Fibroblast of villous mesenchyme (primary cell): ENCODE measurements at regions not wholly inside any gene's neighbourhood (a gene's known extent, or its start where the extent isn't known, plus 50 kb on each side); places are given as distances from the start of the nearest gene placed in this dataset.

ENCODE experiments used
- DNase-seq: peaks from one replicate; pipeline ENCODE4 v3.0.0-alpha.2; 2010; ENCODE audit warnings: low read depth
- H3K4me3 ChIP-seq: 2 replicates; pipeline ENCODE4 v1.5.1; 2011; ENCODE audit warnings: low read depth, mild to moderate bottlenecking, low read length
- TF ChIP-seq, protein P1 (sequence below): IDR thresholded peaks from 2 replicates; pipeline ENCODE4 v1.5.1; 2012; ENCODE audit warnings: low read depth, mild to moderate bottlenecking, low read length; ENCODE audit not compliant: insufficient read depth

DNA sequence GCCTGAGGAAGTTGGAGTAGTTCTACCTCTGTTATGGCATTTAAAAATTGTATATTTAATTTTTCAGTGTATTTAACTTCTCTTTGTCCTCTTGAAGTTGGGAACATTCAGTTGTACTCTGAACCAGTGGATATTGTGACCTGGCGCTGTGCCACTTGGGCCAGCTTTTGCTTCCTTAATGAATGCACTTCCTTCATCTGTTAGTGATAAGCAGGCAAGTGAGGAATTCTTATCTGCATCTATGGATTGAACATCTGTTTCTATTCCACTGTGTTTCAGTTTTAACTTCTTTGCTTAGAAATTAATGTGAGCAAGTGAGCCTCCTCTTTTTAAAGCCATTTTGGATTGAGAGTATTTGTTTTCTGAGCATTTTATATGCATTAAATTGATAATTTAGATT, 128.3 kb downstream of the UCHL1 start:
- TF ChIP-seq, protein P1, sequence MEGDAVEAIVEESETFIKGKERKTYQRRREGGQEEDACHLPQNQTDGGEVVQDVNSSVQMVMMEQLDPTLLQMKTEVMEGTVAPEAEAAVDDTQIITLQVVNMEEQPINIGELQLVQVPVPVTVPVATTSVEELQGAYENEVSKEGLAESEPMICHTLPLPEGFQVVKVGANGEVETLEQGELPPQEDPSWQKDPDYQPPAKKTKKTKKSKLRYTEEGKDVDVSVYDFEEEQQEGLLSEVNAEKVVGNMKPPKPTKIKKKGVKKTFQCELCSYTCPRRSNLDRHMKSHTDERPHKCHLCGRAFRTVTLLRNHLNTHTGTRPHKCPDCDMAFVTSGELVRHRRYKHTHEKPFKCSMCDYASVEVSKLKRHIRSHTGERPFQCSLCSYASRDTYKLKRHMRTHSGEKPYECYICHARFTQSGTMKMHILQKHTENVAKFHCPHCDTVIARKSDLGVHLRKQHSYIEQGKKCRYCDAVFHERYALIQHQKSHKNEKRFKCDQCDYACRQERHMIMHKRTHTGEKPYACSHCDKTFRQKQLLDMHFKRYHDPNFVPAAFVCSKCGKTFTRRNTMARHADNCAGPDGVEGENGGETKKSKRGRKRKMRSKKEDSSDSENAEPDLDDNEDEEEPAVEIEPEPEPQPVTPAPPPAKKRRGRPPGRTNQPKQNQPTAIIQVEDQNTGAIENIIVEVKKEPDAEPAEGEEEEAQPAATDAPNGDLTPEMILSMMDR: no peak
- DNase-seq: no peak
- no peak overlapping the region for H3K4me3 ChIP-seq

DNA sequence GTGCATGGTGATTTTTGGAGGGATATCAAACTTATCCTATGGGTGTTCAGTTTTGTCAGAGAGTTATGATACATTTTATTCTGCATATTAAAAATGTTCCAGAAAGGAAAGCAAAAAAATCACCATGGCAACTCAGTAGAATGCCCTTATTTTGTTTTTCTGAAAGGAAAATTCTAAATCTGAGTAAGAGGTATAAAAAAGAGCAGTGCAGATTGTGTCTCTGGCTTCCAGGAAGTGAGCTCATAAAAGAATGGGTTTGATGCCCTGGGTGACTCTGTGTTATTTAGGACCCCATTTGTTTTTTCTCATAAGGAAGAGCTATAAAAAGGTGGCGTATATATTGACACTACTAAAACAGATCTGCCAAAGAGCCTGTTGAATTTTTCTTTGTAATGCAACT, 128.8 kb downstream of the UCHL1 start:
- TF ChIP-seq, protein P1: no peak
- no peak for DNase-seq
- H3K4me3 ChIP-seq: no peak overlapping the region

DNA sequence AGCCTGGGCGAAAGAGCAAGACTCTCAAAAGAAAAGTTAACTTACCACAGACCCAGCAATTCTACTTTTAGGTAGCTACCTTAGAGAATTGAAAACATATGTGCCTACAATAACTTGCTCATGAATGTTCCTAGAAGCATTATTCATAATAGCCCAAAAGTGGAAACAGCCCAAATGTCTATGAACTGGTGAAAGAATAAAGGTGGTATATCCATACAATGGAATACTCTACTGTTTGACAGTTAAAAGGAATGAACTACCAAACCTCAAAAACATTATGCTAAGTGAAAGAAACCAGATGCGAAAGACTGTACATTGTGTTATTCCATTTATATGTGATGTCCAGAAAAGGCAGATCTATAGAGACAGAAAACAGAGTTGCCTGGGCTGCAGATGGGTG, 131.4 kb downstream of the UCHL1 start:
- TF ChIP-seq, protein P1: no peak
- no peak overlapping the region for H3K4me3 ChIP-seq
- DNase-seq: no peak

DNA sequence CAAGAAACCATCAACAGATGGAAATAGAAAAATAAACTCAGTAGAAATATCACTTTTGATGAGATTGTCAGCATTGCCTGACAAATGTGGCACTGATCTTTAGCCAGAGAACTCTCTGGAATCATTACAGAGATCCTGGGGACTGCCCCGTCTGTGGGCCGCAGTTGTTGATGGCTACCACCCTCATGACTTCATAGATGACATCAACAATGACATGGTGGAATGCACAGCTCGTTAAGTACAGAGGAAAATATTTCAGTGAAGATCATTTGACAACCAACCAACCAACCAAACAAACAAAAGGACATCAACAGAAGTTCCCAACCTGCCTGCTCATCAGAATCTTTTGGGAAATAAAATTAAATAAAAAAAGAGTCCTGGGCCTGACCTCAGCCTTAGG, 132.6 kb downstream of the UCHL1 start:
- H3K4me3 ChIP-seq: no peak overlapping the region

DNA sequence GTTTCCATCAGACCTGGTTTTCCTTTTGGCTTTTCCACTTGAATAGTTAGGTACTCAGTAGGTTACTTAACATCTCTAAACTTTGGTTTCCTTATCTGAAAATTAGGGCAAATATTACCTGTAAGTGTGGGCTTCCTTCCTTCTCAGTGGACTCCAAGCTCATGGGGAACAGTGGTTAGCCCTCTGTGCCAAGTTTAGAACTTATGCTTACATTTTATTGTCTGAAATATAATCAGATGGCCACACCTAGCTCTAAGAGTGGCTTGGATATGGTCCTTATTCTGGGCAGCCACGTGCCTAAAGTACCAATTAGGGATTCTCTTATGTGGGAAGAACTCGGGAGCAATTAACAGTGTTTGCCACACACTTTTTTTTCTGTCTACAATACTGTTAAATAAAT, 133.9 kb downstream of the UCHL1 start:
- H3K4me3 ChIP-seq: no peak overlapping the region
- DNase-seq: no peak
- TF ChIP-seq, protein P1: no peak

More for the DNA sequence above, 132.6 kb downstream of the UCHL1 start:
- no peak for DNase-seq
- TF ChIP-seq, protein P1: no peak

DNA sequence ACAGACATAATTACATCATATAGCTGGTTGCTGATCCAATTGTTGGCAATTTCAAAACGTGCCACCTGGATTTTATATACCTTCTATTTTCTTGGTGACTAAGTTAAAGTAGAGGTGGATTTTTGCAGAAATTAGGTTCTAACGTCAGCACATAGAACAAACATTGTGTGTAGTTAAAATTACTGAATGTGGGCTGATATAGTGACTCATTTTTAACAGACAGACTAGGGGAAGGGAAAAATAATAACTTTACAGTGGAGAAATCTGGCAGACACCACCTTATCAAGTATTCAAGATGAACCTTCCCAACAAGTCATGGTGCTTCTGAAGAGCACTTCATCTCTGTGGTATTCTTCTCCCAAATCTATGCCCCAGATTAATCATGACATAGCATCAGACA, 134.5 kb downstream of the UCHL1 start:
- no peak overlapping the region for H3K4me3 ChIP-seq
- TF ChIP-seq, protein P1: no peak
- no peak for DNase-seq

DNA sequence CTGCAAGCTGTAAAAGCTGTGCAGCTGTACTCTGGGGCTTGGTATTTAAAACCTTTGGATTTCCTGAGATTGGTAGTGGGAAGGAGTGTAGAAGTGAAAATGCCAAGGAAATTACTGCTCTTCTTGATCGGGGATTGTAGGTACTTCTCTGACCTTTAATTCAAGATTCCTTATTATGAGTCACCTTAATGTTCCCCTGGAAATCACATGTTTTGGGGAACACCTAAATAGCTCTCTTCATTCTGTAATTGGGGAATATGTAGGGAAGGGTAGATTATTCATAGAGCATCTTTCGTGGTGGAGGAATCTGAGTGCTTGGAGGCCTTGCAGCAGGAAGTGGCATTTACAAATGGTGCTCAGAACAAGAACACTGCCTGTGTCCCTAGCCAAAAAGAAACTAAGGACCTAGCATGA, 137.8 kb downstream of the UCHL1 start:
- DNase-seq: no peak
- no peak overlapping the region for H3K4me3 ChIP-seq
- TF ChIP-seq, protein P1: no peak
